CD4-positive, alpha-beta T cell (primary cell): ENCODE measurements at regions not wholly inside any gene's neighbourhood (a gene's known extent, or its start where the extent isn't known, plus 50 kb on each side); places are given as distances from the start of the nearest gene placed in this dataset.

ENCODE experiments used
- ATAC-seq: fragments of 200-7000 bp; cut with Tn5 transposase; one replicate; pipeline ENCODE4 v1.10.0; 2022; ENCODE audit warnings: mild to moderate bottlenecking; ENCODE audit not compliant: poor library complexity
- CTCF ChIA-PET: fragments of 350-600 bp; sonication (Branson Sonifier 250); formaldehyde crosslinking; loops from one replicate; lab custom pipeline; 2021; ENCODE audit warnings: antibody characterized with exemption, inconsistent platforms; lab: Charles Lee
- POLR2A ChIA-PET: fragments of 350-600 bp; sonication (Branson Sonifier 250); formaldehyde crosslinking; loops from one replicate; lab custom pipeline; 2021; ENCODE audit warnings: antibody characterized with exemption, inconsistent platforms; lab: Charles Lee
- DNase-seq, 14 experiments: peaks; one replicate each; pipeline ENCODE4 v3.0.0-alpha.2; 2013 to 2020; ENCODE audit warnings: mixed read lengths in 2 of 14
- H3K27ac ChIP-seq, 2 donors: one replicate each; pipeline versions ENCODE4 v1.5.1 to v1.7.0; 2013; ENCODE audit warnings: low read length in 2 of 2, low read depth in 1 of 2, mild to moderate bottlenecking in 1 of 2
- H3K27me3 ChIP-seq, 2 experiments: 1 replicate in 1 of 2; 2 replicates in 1 of 2; pipeline versions ENCODE4 v1.6.1 to v1.7.0; 2013; ENCODE audit warnings: low read length in 2 of 2, control low read depth in 1 of 2, mild to moderate bottlenecking in 1 of 2, moderate library complexity in 1 of 2; ENCODE audit not compliant: insufficient read depth in 2 of 2, control insufficient read depth in 1 of 2
- H3K36me3 ChIP-seq: one replicate; pipeline ENCODE4 v1.6.1; 2013; ENCODE audit warnings: low read length, control low read depth; ENCODE audit not compliant: insufficient read depth
- H3K4me1 ChIP-seq: one replicate; pipeline ENCODE4 v1.6.1; 2013; ENCODE audit warnings: low read length, control low read depth; ENCODE audit not compliant: insufficient read depth
- H3K4me3 ChIP-seq: one replicate; pipeline ENCODE4 v1.5.1; 2013; ENCODE audit warnings: mild to moderate bottlenecking, low read length, moderate library complexity
- H3K9me3 ChIP-seq, 2 experiments: 1 replicate in 1 of 2; 2 replicates in 1 of 2; pipeline versions ENCODE4 v1.6.1 to v1.7.0; 2013; ENCODE audit warnings: low read length in 2 of 2, mild to moderate bottlenecking in 2 of 2, control low read depth in 1 of 2, moderate library complexity in 1 of 2; ENCODE audit not compliant: control insufficient read depth in 1 of 2, insufficient read depth in 1 of 2
- H3K27ac Mint-ChIP-seq: one replicate; pipeline ENCODE4 v1.8.0; 2020; ENCODE audit warnings: mixed read lengths
- H3K27me3 Mint-ChIP-seq: one replicate; pipeline ENCODE4 v1.8.0; 2021; ENCODE audit warnings: mixed read lengths
- H3K36me3 Mint-ChIP-seq: one replicate; pipeline ENCODE4 v1.8.0; 2021; ENCODE audit warnings: low read depth, mixed read lengths
- H3K4me1 Mint-ChIP-seq: one replicate; pipeline ENCODE4 v1.8.0; 2021; ENCODE audit warnings: low read depth, mixed read lengths
- H3K4me3 Mint-ChIP-seq: one replicate; pipeline ENCODE4 v1.8.0; 2020; ENCODE audit warnings: mild to moderate bottlenecking, mixed read lengths
- H3K9me3 Mint-ChIP-seq: one replicate; pipeline ENCODE4 v1.8.0; 2020; ENCODE audit warnings: mixed read lengths
- intact Hi-C, 2 experiments: fragments of 100-400 bp; cut with DNase I in 1 of 2; cut with micrococcal nuclease in 1 of 2; formaldehyde crosslinking; loops; one replicate each; pipeline versions ENCODE4 v1.15.1 to v1.9.0; 2023 to 2025; cut with DNase I, micrococcal nuclease
- TF ChIP-seq, protein P1 (sequence below): fragments of 200-600 bp; IDR thresholded peaks from one replicate; pipeline ENCODE4 v1.8.0; 2022; ENCODE audit warnings: antibody characterized with exemption, mild to moderate bottlenecking

DNA sequence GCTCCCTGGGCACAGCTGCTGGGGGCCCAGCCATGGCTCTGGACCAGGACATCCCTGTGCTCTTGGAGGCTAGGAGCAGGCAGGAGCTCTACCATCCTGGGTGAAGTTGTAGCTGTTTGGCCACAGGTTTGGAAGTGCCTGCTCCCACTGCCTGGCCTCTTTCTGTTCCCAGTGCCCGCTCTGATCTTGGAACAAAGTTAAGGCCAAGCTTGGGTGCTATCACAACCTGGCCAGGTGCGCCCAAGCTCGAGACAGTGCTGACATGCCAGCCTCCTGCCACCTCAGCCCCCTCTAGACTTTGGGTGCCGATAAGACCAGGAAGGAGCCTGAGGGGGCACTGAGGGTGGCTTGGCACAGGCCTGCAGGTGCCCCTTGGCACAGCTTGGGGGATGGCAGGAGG, 686.1 kb upstream of the AADAT start:
- intact Hi-C loops = no loop called here
- Mint-ChIP-seq H3K4me3 (no peak overlapping the region), H3K27ac (no peak overlapping the region), H3K4me1 (no peaks in the 10 kb centered on the region), H3K27me3 (no peaks in the 10 kb centered on the region), H3K36me3 (no peaks in the 10 kb centered on the region), H3K9me3 (peaks cover 14% of the 10 kb centered on the region)
- no peak overlapping the region for H3K27ac ChIP-seq
- CTCF ChIA-PET = no interaction called here
- TF ChIP-seq, protein P1, sequence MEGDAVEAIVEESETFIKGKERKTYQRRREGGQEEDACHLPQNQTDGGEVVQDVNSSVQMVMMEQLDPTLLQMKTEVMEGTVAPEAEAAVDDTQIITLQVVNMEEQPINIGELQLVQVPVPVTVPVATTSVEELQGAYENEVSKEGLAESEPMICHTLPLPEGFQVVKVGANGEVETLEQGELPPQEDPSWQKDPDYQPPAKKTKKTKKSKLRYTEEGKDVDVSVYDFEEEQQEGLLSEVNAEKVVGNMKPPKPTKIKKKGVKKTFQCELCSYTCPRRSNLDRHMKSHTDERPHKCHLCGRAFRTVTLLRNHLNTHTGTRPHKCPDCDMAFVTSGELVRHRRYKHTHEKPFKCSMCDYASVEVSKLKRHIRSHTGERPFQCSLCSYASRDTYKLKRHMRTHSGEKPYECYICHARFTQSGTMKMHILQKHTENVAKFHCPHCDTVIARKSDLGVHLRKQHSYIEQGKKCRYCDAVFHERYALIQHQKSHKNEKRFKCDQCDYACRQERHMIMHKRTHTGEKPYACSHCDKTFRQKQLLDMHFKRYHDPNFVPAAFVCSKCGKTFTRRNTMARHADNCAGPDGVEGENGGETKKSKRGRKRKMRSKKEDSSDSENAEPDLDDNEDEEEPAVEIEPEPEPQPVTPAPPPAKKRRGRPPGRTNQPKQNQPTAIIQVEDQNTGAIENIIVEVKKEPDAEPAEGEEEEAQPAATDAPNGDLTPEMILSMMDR = no peak
- no peak for ATAC-seq
- H3K36me3 ChIP-seq = no peaks in the 10 kb centered on the region
- POLR2A ChIA-PET = no interaction called here
- no peaks in the 10 kb centered on the region for H3K4me1 ChIP-seq
- no peaks in the 10 kb centered on the region for H3K27me3 ChIP-seq
- H3K4me3 ChIP-seq = no peak overlapping the region
- H3K9me3 ChIP-seq = peaks cover 7 to 20% of the 10 kb centered on the region in 2 experiments
- no peak for DNase-seq

DNA sequence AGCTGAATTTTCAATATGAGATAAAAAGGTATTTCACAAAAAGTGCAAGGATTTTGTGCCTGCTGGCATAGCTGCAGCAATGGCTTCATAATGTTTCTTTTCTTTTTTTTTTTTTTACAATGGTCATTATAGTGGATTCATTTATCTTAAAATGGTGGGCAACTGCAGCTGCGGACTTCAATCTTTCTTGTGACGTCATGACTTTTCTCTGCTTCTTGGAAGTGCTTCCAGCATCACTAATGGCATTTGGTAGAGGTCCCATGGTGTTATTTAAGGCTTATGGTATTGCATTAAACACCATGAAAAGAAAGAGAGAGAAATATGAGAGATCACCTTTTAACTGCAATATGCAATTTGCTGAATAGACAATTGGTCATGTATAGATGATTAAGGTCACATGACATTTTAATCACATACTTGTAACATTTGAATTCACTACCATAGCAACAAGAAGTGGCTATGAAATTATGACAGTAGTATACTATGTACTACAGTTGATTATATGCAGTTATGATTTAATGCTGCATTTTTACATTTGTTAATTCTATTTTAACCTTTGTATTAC, 684.0 kb upstream of the AADAT start:
- no peak for DNase-seq
- no peaks in the 10 kb centered on the region for H3K4me1 ChIP-seq
- ChIA-PET POLR2A (no interaction called here), CTCF (no interaction called here)
- no peak overlapping the region for H3K27ac ChIP-seq
- Mint-ChIP-seq H3K9me3 (peaks cover 12% of the 10 kb centered on the region), H3K27ac (no peak overlapping the region), H3K4me3 (no peak overlapping the region), H3K27me3 (no peaks in the 10 kb centered on the region), H3K4me1 (no peaks in the 10 kb centered on the region), H3K36me3 (no peaks in the 10 kb centered on the region)
- TF ChIP-seq, protein P1 = no peak
- no peak overlapping the region for H3K4me3 ChIP-seq
- no peak for ATAC-seq
- intact Hi-C loops = no loop called here
- H3K36me3 ChIP-seq = no peaks in the 10 kb centered on the region
- peaks cover 7 to 19% of the 10 kb centered on the region in 2 experiments for H3K9me3 ChIP-seq
- H3K27me3 ChIP-seq = no peaks in the 10 kb centered on the region

DNA sequence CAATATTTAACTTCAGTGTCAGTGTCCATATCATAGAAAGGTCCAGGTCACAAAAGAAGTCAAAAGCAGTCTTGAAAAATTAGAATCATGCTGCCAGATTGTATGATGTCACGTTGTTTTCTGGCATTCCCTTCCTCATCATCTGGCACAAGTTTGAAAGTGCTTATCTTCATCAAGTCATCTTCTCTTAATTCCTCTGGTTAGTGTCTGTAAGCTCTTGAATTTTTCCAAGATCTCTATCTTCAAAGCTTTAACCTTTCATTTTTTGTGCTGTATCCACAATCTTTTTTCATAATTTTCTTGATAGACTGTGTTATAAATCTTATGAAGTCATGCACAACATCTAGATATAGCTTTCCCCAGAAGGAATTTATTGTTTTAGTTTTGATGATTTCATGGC, 682.7 kb upstream of the AADAT start:
- no peaks in the 10 kb centered on the region for H3K27me3 ChIP-seq
- TF ChIP-seq, protein P1 = no peak
- intact Hi-C loops = no loop called here
- ChIA-PET POLR2A (no interaction called here), CTCF (no interaction called here)
- ATAC-seq (no peak), DNase-seq (no peak)
- Mint-ChIP-seq H3K27ac (no peak overlapping the region), H3K9me3 (peaks cover 7% of the 10 kb centered on the region), H3K4me3 (no peak overlapping the region), H3K36me3 (no peaks in the 10 kb centered on the region), H3K27me3 (no peaks in the 10 kb centered on the region), H3K4me1 (no peaks in the 10 kb centered on the region)
- peaks cover 6 to 19% of the 10 kb centered on the region in 2 experiments for H3K9me3 ChIP-seq
- no peaks in the 10 kb centered on the region for H3K36me3 ChIP-seq
- no peaks in the 10 kb centered on the region for H3K4me1 ChIP-seq
- no peak overlapping the region for H3K4me3 ChIP-seq
- H3K27ac ChIP-seq = no peak overlapping the region
